Stimulated activated CD8-positive, alpha-beta memory T cell treated with anti-CD3 and anti-CD28 coated beads, Interleukin-15, amount 100 ng/mL, for 48 hours (primary cell): ENCODE measurements at regions not wholly inside any gene's neighbourhood (a gene's known extent, or its start where the extent isn't known, plus 50 kb on each side); places are given as distances from the start of the nearest gene placed in this dataset.

Source experiments
- DNase-seq, 2 donors: peaks; one replicate each; pipeline ENCODE4 v3.0.0-alpha.2; 2020; ENCODE audit warnings: low read depth in 2 of 2

DNA sequence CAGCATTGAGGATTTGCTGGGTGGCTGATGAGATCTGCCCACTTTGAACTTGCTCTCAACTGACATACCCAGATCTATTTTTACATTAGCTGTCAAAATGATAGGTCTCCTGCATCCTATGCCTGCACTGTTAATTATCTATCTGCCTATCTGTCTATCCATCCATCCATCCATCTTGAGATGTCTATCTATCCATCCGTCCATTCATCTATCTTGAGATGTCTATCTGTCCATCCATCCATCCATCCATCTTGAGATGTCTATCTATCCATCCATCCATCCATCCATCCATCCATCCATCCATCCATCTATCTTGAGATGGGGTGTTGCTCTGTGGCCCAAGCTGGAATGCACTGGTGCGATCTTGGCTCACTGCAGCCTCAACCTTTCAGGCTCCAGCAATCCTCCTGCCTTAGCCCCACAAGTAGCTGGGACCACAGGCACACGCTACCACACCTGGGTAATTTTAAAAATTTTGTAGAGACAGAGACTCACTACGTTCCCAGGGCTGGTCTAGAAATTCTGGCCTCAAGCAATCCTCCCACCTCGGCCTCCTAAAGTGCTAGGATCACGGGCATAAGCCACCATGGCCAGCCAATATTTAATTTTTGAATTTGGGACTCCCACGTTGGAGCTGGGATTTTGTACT, 159.4 kb upstream of the NSMCE3 start:
- no peak for DNase-seq

DNA sequence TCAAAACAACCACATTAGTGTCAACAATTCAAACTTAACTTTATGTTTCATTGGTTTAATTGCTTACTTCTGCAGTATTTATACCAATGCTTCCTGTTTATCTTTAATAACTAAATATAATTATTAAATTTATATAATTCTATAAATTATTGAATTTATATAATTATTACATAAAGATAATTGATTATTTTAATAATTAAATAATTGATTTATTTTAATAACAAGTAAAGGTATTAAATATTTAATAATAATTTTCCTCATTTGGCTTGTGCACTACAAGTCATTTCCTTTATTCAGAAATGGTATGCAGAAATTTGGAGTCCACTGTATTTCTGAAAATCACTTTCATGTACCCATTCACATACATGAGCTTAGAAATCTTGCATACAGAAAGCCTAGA, 156.2 kb upstream of the NSMCE3 start:
- DNase-seq, result no peak

DNA sequence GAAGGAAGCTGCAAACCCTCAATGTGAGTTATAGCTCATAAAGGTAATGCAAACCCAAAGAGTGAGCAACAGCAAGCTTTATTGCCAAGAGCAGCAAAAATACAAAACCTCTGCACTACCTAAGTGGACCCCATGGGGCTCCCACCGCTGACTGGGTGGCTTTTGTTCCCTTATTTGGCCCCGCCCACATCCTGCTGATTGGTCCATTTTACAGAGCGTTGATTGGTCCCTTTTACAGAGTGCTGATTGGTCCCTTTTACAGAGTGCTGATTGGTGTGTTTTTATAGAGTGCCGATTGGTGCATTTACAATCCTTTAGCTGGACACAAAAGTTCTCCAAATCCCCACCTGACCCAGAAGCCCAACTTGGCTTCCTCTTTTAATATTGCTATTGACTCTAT, 154.5 kb upstream of the NSMCE3 start:
- no peak for DNase-seq

DNA sequence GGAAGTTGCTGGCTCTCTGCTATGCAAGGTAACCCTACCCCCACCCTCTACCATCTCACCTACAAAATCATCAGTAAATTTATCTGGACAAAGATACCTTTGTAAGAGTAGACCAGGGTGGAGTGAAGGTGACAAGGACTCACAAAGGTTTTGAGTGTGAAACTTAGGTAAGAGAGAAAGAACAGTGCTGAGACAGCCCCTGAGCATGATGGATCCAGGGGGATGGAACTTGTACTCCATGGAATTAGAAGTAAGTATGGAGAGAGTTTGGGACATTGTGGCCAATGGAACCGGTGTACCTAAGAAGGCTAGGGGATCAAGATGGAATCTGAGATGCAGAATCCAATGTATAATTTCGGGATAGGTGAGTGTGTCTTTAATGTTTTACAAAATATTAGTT, 153.0 kb upstream of the NSMCE3 start:
- DNase-seq, result no peak

DNA sequence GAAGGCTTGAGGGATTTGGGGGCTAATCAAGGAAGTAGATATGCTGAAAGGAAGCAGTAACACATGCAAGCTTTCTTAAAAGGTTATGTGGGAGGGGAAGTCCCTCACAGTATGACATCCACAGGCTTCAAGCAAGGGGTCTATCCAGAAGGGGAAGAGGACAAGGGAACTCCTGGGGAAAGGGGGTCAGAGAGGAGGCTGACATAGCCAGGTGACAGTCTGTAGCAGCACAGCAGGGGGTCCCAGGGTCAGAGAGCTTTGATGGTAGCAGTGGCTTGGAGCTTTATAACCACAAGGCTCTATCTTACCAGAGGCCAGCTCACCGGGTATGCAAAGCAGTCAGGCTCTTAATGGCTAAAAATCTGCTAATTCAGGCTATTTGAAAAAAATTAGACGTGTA, 150.6 kb upstream of the NSMCE3 start:
- DNase-seq, result no peak

DNA sequence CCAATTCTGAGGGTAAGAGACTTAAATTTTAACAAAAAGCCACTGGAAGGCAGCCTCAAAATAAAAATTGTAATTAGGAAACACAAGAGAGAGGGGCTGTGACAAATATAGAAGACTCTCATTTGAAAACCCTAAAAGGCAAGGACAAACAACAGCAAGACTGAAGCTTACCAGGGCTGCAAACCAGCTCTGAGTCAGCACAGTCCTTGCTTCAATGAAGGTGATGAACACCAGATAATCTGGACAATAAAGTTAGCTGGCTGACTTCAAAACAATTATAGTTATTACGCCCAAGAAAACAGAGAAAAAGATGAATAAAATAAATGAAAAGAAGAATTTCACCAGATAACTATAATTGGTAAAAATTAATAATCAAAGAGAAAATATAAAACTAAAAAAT, 149.3 kb upstream of the NSMCE3 start:
- no peak for DNase-seq

DNA sequence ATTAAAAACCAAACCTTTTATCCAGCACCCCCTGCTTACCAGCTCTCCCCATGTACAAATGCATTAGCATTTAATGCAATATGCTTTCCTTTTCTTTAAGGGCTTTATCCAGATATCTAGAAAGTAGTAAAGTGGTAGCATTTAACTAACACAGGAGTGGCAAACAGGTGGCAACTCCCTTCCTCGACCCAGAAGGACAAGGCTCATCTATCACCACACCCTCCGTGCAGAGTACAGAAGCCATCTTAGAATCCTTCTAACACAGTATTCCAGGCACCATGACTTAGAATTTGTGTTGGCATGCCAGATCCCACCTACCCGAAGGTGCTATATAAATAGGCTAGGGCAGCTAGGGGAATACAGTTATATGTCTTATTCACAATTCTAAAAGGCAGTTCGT, 148.6 kb upstream of the NSMCE3 start:
- no peak for DNase-seq

DNA sequence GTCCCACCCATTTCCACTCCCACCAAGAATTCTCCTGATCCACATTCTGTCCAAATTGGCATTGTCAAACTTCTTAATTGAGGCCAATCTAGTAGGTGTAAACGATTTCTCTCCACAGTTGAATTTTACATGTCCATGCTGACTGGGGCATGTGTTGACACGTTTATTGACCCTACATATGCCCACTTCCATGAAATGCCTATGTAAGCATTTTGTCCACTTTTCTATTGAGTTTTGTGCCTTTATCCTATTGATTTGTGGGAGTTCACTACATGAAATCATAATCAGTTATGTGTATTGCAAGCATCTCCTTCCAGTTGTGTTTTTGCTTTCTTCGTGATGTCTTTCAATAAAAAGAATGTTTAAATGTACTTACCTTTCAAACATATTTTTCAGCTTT, 141.7 kb upstream of the NSMCE3 start:
- DNase-seq, result no peak

DNA sequence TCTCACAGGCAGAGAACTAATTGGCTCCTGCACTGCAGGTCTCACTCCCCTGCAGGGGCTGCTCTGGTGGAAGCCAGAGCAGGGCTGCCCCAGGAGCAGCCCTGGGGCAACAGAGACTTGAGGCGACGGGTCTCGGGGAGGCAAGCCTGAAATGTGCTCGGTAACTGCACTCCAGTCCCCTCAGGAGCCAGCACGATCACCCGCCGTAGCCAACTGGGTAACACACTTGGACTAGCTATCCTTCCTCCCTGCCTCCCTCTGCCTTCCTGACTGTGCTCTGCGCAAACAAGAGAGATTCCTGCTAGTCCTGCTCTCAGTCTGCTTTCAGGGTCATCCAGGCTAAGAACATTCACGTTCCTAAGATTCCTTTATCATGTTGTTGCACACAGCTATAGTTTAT, 140.7 kb upstream of the NSMCE3 start:
- no peak for DNase-seq

DNA sequence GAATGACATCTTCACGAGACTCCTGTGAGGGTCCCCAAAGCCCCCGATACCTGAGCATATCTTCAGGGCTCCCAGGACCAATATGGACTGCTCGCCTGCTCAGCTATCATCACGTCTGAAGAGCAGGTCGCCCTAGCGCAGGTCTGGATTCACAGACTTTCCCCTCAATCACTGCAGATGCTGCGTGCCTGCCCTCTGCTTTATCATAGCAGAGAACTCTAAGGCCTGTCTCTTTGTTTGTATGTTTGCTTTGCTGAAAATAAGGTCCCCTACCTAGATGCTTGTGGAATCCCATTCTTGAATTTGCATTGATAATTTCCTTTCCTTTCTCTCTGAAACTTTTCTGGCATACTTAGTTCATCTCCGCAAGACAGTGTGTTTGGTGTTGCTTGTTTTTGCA, 140.3 kb upstream of the NSMCE3 start:
- DNase-seq, result no peak

DNA sequence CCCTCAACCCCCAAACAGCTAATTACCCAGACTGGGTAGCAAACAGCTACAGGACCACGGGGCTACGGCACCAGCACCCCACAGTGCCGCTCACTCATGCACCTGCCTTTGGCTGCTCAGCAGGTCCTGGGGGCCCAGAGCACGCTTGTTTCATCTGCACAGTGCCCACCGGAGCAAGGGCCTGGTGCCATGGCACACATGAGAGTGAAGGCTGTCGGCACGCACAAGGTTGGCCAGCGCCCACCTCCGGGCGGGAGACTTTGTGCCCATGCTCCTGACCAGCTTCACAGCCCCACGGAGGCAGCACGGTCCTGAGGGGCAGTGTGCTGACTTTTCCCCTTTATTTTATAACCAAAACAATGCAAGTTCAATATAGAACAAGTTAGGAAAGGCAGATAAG, 135.9 kb upstream of the NSMCE3 start:
- no peak for DNase-seq

DNA sequence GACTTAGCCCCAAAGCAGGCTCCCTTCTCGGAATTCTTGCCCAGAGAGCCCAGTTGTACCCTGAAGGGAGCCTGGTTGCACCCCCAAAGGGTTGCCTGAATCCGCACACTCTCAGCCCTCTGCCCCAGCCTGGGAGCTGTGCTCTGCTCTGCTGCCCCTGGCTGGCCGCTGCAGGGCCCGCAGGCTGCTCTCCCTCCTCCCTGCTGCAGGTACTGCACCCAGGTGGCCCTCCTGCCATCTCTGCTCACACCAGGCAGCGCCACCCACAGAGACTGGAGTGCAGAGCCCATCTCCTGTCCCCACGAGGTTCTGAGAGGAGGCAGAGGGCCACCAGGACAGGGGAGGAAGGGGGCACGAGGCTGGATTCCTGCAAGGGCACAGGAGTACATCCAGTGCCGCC, 134.2 kb upstream of the NSMCE3 start:
- DNase-seq, result no peak

DNA sequence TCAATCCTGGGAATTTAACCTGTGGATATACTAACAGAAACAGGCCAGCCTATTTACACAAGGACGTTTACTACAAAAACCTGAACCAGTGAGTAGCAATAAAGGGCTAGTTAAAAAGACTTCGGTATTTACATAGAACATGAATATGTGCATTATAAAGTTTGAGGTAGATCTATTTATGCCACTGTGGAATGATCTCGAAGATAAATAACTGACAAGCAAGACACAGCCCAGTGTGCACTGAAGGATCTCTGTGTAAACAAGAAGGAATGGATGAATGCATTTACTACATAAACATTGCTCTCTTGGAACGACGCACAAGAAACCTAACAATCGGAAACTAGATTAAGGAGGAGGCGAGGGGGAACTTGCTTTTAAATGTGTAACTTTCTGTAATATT, 132.0 kb upstream of the NSMCE3 start:
- DNase-seq, result no peak

DNA sequence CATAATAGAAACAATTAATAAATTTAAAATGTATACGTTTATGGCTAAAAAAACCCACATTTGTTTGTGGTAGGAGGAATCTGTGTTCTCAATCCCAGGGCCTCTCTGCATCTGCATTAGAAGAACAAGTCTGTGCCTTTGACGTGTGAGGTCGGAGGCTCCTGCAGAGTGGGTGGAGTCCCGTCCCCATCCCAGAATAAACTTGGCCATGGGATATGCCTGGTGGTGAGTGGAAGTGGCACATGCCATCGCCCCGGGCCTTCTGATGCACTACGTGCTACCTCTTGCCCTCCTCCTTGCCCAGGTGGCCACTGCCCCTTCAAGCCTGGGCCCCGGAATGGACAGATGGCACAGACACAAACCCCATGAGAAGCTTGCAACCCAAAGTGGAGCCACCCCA, 131.1 kb upstream of the NSMCE3 start:
- DNase-seq, result no peak

DNA sequence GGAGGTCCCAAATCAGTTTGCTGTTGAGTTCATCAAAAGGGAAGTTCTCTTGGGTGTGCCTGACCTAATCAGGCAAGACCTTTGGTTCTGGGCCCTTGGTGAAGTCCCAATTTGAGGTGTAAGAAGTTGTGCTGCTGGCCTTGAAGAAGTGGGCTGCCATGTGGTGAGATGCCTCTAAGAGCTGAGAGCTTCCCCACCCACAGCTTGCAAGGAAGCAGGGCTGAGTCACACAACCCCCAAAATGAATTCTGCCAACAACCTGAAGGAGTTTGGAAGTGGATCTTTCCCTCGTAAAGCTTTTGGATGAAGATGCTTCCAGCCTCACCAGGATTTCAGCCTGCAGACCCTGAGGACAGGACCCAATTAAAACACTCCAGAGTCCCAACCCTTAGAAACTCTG, 129.3 kb upstream of the NSMCE3 start:
- no peak for DNase-seq

DNA sequence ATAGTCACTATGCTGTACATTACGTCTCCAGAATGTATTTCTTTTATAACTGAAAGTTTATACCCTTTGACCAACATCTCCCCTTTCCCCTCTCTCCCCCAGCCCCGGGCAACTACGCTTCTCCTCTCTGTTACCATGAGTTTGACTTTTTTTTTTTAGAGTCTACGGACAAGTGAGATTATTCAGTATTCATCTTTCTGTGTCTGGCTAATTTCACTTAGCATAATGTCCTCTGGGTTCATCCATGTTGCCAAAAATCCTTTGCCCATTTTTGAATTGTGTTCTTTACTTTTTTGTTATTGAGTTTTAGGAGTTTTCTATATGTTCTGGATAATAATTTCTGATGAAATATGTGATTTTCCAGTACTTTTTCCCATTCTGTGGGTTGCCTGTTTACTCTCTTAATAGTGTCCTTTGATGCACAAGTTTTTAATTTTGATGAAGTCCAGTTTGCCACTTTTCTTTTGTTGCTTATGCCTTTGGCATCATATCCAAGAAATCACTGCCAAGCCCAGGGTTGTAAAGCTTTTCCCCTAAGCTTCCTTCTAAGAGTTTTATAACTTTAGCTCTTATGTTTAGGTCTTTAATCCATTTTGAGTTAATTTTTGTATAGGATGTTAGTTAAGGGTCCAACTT, 126.7 kb upstream of the NSMCE3 start:
- no peak for DNase-seq

DNA sequence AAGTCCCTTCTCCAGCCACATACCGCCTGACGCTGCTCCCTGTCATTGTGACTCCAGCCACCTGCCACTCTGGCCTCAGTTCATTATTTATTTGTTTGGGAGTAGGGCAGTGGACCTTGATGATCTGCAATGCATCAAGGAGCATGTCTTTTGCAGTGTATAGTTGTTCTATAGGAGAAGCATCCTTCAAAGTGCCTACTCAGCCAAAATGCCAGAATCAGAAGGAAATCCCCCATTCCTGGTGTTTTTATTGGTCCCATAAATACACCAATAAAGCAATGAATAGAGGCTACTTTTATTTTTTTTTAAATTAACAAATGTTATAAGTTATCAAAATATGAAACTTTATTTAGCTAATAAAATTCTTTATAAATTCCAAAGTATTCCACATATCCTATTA, 123.8 kb upstream of the NSMCE3 start:
- DNase-seq, result no peak

DNA sequence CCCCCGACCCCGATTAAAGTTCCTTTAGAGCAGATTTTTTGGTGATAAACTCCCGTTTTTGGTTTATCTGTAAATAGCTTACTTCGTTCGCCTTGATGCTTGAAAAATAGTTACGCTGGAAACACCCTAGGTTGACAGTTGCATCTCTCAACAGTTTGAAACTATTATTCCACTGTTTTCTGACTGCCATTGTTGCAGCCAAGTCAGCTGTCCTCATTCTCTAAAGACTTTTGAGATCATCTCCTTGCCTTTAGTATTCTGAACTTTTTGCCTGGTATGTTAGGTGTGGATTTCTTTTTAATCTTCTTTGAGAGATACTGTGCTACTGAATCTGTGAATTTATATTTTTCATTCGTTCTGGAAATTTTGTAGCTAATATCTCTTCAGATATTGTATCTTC, 122.7 kb upstream of the NSMCE3 start:
- DNase-seq, result no peak

DNA sequence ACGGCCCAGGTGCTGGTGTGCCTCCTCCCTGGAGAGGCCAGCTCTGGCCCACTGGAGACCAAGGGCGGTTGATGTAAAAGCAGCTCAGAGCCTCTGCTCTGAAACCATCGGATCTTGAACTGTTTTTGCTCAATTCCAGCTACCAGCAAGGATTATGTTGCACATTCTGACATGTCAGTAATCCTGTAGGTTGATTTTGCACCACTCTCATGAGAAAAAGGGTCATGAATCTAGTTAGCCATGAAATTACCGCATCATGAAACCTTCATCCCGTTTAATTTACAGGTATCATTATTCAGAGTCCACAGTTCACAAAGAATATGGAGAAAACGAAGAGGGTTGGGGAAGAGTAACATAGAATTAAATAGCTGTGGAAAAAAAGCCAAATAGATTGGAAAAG, 120.4 kb upstream of the NSMCE3 start:
- DNase-seq, result no peak

DNA sequence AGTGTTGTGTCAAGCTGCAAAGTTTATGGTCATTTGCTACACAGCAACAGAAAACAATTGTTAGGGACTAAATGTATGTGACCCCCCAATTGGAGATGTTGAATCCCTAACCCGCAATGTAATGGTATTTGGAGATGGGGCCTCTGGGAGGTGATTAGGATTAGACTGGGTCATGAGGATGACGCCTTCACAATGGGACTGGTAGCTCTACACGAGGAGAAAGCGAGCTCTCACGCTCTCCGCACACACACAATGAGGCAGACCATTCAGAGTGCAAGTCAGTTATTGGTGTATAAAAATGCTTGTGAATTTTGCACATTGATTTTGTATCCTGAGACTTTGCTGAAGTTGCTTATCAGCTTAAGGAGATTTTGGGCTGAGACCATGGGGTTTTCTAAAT, 116.9 kb upstream of the NSMCE3 start:
- no peak for DNase-seq

DNA sequence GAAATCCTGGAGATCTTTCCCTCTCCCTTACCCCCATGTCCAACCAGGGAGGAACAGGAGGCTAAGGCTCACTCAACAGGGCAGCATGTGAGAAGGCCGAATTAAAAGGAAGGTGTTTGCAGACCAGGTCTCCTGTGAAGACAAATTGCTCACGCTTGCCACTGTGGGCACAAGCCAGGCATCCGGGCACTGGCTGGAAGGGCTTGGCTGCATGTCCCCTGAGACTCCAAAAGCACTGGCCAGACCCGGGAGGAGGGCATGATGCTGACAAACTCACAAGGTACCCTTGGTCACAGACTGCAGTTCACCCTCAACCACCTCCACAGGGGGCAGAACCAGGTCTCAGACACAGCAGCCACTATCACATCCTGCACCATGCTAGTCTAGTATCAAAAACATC, 113.7 kb upstream of the NSMCE3 start:
- DNase-seq, result no peak

DNA sequence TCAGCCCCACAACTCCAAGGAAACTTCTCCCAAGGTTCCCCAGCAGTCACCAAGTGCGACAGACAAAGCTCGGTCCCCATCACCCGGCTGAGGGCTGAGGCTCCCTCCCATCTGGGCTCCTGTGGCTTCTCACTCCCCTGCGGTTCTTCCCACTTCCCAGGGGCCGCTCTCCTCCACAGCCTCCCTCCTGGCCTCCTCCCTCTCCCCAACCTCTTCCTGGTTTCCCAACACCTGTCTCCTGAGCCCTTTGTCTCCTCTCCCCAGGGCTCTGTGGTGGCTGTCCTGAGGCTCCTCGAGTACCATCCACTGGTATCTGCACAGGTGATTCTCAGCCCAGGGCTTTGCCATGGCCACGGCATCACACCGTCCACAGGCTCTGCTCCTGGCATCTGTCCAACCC, 113.2 kb upstream of the NSMCE3 start:
- no peak for DNase-seq

DNA sequence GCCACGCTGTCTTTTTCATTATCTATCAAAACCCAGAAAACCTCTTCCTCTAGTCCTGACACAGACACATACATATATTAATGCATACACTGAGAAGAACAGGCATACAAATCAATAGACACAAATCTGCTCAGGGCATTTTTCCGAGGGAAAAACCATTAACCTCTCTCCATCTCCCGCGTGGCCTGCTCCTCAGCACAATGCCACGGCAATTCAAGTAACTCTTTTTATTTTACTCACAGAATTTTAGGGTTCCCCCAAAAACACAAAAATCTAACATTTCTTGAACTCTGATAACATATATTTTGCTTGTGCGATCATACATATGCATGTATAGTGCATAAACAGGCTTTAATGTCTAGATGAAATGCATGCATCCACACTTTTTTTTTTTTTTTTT, 110.8 kb upstream of the NSMCE3 start:
- DNase-seq, result no peak

DNA sequence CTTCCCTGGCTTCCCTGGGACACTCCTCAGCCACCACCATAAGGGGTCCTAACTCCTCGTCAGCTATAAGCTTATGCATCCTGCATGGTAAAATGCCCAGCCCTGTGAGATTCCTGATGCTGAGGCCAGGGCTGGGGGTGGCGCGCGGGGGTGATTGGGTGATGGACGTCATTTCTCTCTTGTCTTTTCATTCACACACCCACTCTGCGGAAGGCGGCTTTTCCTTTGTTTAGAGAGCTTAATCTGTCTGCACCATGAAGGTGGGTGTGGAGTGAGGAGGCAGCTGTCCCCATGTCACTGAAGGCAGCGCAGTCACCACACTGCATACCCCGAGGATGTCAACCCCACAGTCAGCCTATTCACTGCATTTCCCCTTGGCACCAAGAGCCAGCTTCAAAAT, 110.0 kb upstream of the NSMCE3 start:
- no peak for DNase-seq
